ENCODE measurements at regions not wholly inside any gene's neighbourhood (a gene's known extent, or its start where the extent isn't known, plus 50 kb on each side); places are given as distances from the start of the nearest gene placed in this dataset.

DNA sequence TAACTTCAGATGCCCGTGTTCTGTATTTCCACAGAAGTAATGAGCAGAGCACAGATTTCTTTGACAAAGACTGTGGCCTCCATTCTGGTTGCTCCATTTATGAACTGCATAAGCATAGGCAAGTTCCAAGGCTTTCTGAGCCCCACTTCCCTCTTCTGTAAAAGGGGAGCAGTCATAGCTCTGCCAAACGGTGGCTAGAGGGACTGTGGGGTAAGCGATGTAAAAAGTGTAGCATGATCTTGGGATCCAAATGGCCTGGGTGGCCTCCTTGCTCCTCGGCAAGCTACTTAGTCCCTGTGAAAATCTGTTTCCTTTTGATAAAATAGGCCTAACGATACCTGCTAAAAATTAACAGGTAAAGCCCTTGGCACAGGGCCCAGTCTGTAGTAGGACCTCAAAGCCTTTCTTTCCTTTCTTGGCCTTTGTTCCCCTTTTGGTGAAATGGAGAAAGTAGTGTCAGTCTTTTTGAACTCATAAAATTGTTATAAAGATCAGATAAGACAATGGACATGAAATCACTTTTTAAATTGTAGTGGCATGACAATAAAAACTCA lies 646.6 kb downstream of the ACTL7B start:
- no peaks in the 10 kb centered on the region for H3K4me1 ChIP-seq (ENCODE audit: control insufficient read depth, insufficient read depth, low read length)
- no peaks in the 10 kb centered on the region for H3K36me3 ChIP-seq (ENCODE audit: control insufficient read depth, insufficient read depth, low read length)
- no peaks in the 10 kb centered on the region for H3K9me3 ChIP-seq (ENCODE audit: control insufficient read depth, insufficient read depth, low read depth, low read length)
- no peaks in the 10 kb centered on the region for H3K27me3 ChIP-seq (ENCODE audit: control insufficient read depth, insufficient read depth, low read length)
- H3K4me3 ChIP-seq (ENCODE audit: low read depth, low read length): no peak overlapping the region
- H3K27ac ChIP-seq (ENCODE audit: low read depth, low read length): no peak overlapping the region
- H3K9ac ChIP-seq (ENCODE audit: low read length): no peak overlapping the region

DNA sequence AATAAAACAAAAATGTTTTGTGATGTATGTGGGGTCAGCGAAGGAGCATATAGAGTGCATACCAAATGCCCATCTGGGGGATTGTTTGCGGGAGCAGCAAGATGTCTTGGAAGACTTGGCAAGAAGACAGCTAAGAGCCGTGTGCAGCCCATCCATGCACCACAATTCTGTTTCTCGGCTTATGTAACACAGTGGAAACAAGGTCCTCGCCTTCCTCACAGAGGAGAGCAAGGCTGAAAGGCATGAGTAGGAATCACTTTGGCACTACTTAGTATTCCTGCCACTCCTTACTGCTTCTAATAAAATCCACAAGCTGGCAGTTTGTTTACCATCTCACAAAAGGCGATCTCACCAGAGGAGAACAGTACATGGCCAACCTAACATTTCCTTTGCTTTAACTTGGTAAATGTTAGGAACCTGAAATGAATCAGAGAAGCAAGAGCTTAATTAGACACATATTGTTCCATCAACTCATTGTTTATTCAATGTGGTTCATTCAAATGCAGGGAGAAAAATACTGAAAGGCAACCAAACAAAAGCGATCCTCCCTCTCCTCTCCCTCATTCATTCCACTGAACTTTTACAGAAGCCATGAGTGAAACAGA lies 648.1 kb downstream of the ACTL7B start:
- Histone ChIP-seq H3K4me3 (ENCODE audit: low read depth, low read length) (no peak overlapping the region), H3K27ac (ENCODE audit: low read depth, low read length) (no peak overlapping the region), H3K9ac (ENCODE audit: low read length) (no peak overlapping the region), H3K36me3 (ENCODE audit: control insufficient read depth, insufficient read depth, low read length) (no peaks in the 10 kb centered on the region), H3K27me3 (ENCODE audit: control insufficient read depth, insufficient read depth, low read length) (no peaks in the 10 kb centered on the region), H3K9me3 (ENCODE audit: control insufficient read depth, insufficient read depth, low read depth, low read length) (0 out of 2 replicates have a peak, but pooled peaks cover 3% of the 10 kb centered on the region), H3K4me1 (ENCODE audit: control insufficient read depth, insufficient read depth, low read length) (no peaks in the 10 kb centered on the region)

DNA sequence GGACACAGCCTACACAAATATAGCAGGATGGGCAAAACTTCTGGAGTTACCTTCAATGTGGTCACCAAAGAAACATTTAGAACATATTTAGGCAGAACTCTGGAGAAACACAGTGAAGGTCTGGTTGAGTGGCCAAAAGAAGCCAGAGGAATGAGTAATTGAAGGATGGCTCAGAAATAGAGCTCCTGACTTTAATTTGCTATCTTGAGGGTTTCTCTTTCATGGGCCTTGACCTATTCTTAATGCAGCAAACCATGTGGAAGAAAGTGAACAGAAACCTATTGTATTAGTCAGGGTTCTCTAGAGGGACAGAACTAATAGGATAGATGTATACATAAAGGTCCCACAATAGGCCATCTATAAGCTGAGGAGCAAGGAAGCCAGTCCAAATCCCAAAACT lies 650.5 kb downstream of the ACTL7B start:
- Histone ChIP-seq H3K9ac (ENCODE audit: low read length) (no peak overlapping the region), H3K36me3 (ENCODE audit: control insufficient read depth, insufficient read depth, low read length) (no peaks in the 10 kb centered on the region), H3K27me3 (ENCODE audit: control insufficient read depth, insufficient read depth, low read length) (no peaks in the 10 kb centered on the region), H3K4me1 (ENCODE audit: control insufficient read depth, insufficient read depth, low read length) (no peaks in the 10 kb centered on the region), H3K4me3 (ENCODE audit: low read depth, low read length) (no peak overlapping the region), H3K9me3 (ENCODE audit: control insufficient read depth, insufficient read depth, low read depth, low read length) (0 out of 2 replicates have a peak, but pooled peaks cover 4% of the 10 kb centered on the region), H3K27ac (ENCODE audit: low read depth, low read length) (no peak overlapping the region)

DNA sequence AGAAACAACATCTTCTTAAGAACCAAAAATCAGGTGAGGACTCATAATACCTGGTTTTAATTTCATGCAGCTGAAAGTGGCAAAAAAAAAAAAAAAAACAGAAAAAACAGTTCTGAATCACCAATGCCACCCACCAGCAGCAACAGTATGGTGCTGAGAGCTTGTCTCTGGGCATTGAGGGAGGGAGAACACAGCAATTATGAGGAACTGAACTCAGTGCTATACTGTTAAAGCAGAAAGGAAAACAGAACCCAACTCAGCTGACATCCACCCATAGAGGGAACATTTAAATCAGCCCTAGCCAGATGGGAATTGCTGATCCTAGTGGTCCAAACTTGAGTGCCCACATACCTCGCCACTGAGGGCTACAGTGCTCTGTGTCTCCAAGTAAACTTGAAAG lies 657.9 kb downstream of the ACTL7B start:
- H3K27me3 ChIP-seq (ENCODE audit: control insufficient read depth, insufficient read depth, low read length): no peaks in the 10 kb centered on the region
- H3K27ac ChIP-seq (ENCODE audit: low read depth, low read length): no peak overlapping the region
- H3K9me3 ChIP-seq (ENCODE audit: control insufficient read depth, insufficient read depth, low read depth, low read length): 0 out of 2 replicates have a peak, but pooled peaks cover 3% of the 10 kb centered on the region
- no peaks in the 10 kb centered on the region for H3K4me1 ChIP-seq (ENCODE audit: control insufficient read depth, insufficient read depth, low read length)
- H3K9ac ChIP-seq (ENCODE audit: low read length): no peak overlapping the region
- H3K36me3 ChIP-seq (ENCODE audit: control insufficient read depth, insufficient read depth, low read length): no peaks in the 10 kb centered on the region
- no peak overlapping the region for H3K4me3 ChIP-seq (ENCODE audit: low read depth, low read length)

DNA sequence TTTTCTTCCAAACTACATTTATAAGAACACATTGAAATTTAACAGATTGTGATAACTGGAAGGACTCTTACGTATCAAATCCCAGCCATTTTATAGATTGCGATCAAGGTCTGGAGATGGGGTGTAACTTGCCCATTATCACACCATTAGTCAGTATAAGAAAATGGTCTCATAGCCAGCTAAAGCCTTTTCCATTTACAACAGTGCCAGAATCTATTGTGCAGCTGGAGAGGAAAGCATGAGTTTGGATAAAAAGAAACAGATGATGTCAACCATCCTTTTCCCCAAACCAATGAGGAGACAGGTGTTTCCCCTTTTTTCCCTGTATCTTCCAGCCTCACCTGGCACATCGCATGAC lies 658.8 kb downstream of the ACTL7B start:
- Histone ChIP-seq H3K27me3 (ENCODE audit: control insufficient read depth, insufficient read depth, low read length) (no peaks in the 10 kb centered on the region), H3K9me3 (ENCODE audit: control insufficient read depth, insufficient read depth, low read depth, low read length) (no peaks in the 10 kb centered on the region), H3K9ac (ENCODE audit: low read length) (no peak overlapping the region), H3K4me3 (ENCODE audit: low read depth, low read length) (no peak overlapping the region), H3K36me3 (ENCODE audit: control insufficient read depth, insufficient read depth, low read length) (no peaks in the 10 kb centered on the region), H3K27ac (ENCODE audit: low read depth, low read length) (no peak overlapping the region), H3K4me1 (ENCODE audit: control insufficient read depth, insufficient read depth, low read length) (no peaks in the 10 kb centered on the region)

DNA sequence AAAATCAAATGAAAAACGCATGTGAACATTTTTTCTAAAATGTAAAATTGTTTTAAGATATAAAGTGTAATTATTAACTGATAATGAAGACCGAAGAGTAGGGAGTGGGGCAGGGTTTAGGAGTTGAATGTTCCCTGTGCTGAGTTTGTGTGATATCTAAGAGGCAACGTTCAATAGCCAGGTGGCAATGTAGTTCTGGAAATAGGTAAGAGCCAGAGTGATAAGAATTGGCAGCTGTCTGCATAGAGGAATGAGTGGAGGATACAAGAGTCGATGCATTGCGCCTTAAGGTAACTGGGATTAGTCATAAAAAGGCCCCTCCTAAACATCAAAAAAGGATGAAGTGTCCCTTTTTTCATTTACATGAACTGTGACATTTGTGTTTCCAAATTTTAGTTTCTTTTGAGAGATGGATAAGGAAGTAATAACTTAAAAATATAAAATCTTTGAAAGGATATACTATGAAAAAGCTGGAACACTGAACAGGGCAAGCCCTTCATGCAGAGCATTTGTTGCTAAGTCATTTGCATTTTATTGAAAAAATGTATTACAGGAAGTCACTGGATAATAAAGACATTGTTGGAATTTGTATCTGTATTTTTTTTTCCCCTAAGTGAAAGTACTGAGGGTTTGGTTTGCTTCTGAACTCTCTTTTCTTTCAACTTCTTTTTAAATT lies 659.3 kb downstream of the ACTL7B start:
- H3K27ac ChIP-seq (ENCODE audit: low read depth, low read length): no peak overlapping the region
- no peak overlapping the region for H3K9ac ChIP-seq (ENCODE audit: low read length)
- H3K4me1 ChIP-seq (ENCODE audit: control insufficient read depth, insufficient read depth, low read length): no peaks in the 10 kb centered on the region
- no peaks in the 10 kb centered on the region for H3K9me3 ChIP-seq (ENCODE audit: control insufficient read depth, insufficient read depth, low read depth, low read length)
- no peak overlapping the region for H3K4me3 ChIP-seq (ENCODE audit: low read depth, low read length)
- H3K27me3 ChIP-seq (ENCODE audit: control insufficient read depth, insufficient read depth, low read length): no peaks in the 10 kb centered on the region
- no peaks in the 10 kb centered on the region for H3K36me3 ChIP-seq (ENCODE audit: control insufficient read depth, insufficient read depth, low read length)

DNA sequence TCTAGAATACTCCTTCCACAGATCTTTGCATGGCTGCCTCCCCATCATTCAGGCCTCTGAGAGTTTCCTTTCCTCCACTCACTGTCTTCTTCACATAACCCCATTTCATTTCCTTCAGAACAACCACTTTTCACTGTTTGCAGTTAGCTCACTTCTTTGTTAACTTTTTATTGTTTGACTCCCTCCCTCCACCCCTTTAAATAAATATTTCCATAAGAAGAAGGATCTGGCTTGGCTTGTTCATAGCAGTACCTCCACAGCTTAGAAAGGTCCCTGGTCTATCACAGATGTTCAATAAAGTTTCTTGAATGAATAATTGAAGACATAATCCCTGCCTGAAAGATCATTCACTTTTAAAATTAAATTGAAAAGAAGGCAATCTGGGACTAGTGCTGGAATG lies 661.6 kb downstream of the ACTL7B start:
- Histone ChIP-seq H3K9ac (ENCODE audit: low read length) (no peak overlapping the region), H3K27me3 (ENCODE audit: control insufficient read depth, insufficient read depth, low read length) (no peaks in the 10 kb centered on the region), H3K27ac (ENCODE audit: low read depth, low read length) (no peak overlapping the region), H3K4me1 (ENCODE audit: control insufficient read depth, insufficient read depth, low read length) (no peaks in the 10 kb centered on the region), H3K4me3 (ENCODE audit: low read depth, low read length) (no peak overlapping the region), H3K36me3 (ENCODE audit: control insufficient read depth, insufficient read depth, low read length) (no peaks in the 10 kb centered on the region), H3K9me3 (ENCODE audit: control insufficient read depth, insufficient read depth, low read depth, low read length) (no peaks in the 10 kb centered on the region)

DNA sequence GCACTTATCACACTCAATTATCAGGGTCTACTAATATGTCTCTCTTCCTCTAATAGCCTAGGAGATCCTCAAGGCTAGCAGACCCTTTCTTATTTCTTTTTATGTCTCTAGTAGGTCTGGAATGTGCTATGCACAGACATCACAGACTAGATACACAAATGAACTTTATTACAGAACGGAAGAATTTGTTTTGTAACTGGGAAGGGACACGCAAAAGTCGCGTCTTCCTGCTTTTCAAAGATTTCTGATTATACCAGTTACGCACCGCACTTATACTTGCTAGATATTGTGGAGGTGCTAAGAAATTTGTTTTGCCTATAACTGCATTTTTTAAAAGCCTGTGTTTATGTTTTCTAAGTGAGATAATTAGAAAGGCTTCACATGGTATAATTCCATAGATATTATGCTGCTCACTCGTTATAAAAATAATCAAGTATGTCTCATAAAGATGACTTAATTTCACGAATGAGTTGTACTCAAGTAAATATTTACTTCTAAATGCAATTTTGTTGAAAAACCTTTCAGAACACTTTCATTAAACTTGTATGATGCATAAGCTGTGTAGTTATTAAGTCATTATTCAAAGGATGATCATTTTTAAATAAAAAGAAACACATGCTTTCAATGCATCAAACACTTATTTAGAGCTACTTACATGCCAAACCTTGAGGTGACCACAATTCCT lies 662.6 kb downstream of the ACTL7B start:
- Histone ChIP-seq H3K9ac (ENCODE audit: low read length) (no peak overlapping the region), H3K36me3 (ENCODE audit: control insufficient read depth, insufficient read depth, low read length) (no peaks in the 10 kb centered on the region), H3K4me1 (ENCODE audit: control insufficient read depth, insufficient read depth, low read length) (peaks cover 3% of the 10 kb centered on the region; the same call in 1 of the 2 replicates), H3K27ac (ENCODE audit: low read depth, low read length) (no peak overlapping the region), H3K4me3 (ENCODE audit: low read depth, low read length) (no peak overlapping the region), H3K9me3 (ENCODE audit: control insufficient read depth, insufficient read depth, low read depth, low read length) (no peaks in the 10 kb centered on the region), H3K27me3 (ENCODE audit: control insufficient read depth, insufficient read depth, low read length) (no peaks in the 10 kb centered on the region)

DNA sequence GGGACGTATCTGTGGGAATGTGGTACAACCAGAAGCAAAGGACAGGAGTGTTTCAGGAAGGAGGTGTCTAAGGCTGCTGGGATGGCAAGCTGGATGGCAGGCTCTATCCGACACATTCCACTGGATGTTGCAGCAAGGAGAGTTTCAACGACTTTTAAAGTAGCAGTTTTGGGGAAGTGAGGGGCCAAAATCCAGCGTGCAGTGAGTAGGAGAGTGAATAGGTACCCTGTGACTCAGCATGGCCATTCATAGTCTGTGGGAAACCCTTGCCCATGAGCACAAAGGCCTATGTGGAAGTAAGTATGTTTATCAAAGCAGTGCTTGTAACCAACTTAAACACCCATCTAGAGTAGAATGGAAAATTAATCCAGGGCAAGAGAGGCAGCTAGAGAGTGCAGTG lies 664.7 kb downstream of the ACTL7B start:
- H3K36me3 ChIP-seq (ENCODE audit: control insufficient read depth, insufficient read depth, low read length): no peaks in the 10 kb centered on the region
- no peak overlapping the region for H3K27ac ChIP-seq (ENCODE audit: low read depth, low read length)
- H3K4me1 ChIP-seq (ENCODE audit: control insufficient read depth, insufficient read depth, low read length): peaks cover 3% of the 10 kb centered on the region; the same call in 1 of the 2 replicates
- no peaks in the 10 kb centered on the region for H3K27me3 ChIP-seq (ENCODE audit: control insufficient read depth, insufficient read depth, low read length)
- H3K4me3 ChIP-seq (ENCODE audit: low read depth, low read length): no peak overlapping the region
- H3K9me3 ChIP-seq (ENCODE audit: control insufficient read depth, insufficient read depth, low read depth, low read length): no peaks in the 10 kb centered on the region
- no peak overlapping the region for H3K9ac ChIP-seq (ENCODE audit: low read length)

DNA sequence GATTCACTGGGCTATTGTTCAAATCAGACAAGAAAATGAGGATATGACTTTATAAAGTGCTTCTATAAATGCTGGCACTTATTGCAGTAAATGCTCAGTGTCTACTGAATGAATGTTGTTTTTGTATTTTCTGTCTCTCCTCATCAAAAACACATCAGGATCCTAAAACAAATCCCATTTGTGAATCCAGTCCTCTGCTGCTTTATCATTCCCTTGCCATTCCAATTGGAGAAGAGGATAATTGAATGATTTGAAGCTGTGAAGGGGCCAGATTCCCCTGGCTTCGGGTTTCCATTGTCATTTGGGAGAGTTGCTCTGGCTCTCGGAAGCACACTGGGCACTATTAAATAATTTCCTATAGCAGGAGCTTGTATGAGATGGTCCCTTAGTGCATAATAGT lies 666.8 kb downstream of the ACTL7B start:
- H3K36me3 ChIP-seq (ENCODE audit: control insufficient read depth, insufficient read depth, low read length): no peaks in the 10 kb centered on the region
- H3K4me3 ChIP-seq (ENCODE audit: low read depth, low read length): no peak overlapping the region
- no peak overlapping the region for H3K27ac ChIP-seq (ENCODE audit: low read depth, low read length)
- H3K9me3 ChIP-seq (ENCODE audit: control insufficient read depth, insufficient read depth, low read depth, low read length): no peaks in the 10 kb centered on the region
- no peaks in the 10 kb centered on the region for H3K27me3 ChIP-seq (ENCODE audit: control insufficient read depth, insufficient read depth, low read length)
- no peak overlapping the region for H3K9ac ChIP-seq (ENCODE audit: low read length)
- H3K4me1 ChIP-seq (ENCODE audit: control insufficient read depth, insufficient read depth, low read length): peaks cover 5% of the 10 kb centered on the region; the same call in 1 of the 2 replicates

DNA sequence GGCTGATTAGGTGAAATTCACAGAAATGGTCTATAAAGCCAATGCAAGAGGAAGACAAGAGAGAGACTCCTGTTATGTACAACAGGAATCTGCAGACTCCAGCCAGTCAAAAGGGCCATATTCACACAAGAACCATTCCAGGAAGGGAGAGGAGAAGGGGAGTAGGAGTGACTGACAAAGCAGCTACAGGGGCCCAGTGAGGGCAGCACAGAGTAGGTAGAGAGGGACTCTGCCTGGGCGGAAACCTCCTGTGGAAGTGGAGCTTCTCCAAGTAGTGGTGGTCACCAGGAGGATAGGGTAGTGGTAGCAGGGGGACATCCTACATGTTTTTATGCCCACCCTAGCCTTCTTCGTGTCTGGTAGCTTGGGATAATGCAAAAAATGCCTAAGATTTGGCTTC lies 667.3 kb downstream of the ACTL7B start:
- Histone ChIP-seq H3K4me1 (ENCODE audit: control insufficient read depth, insufficient read depth, low read length) (peaks cover 5% of the 10 kb centered on the region; the same call in 1 of the 2 replicates), H3K27me3 (ENCODE audit: control insufficient read depth, insufficient read depth, low read length) (no peaks in the 10 kb centered on the region), H3K27ac (ENCODE audit: low read depth, low read length) (no peak overlapping the region), H3K4me3 (ENCODE audit: low read depth, low read length) (no peak overlapping the region), H3K9ac (ENCODE audit: low read length) (no peak overlapping the region), H3K9me3 (ENCODE audit: control insufficient read depth, insufficient read depth, low read depth, low read length) (no peaks in the 10 kb centered on the region), H3K36me3 (ENCODE audit: control insufficient read depth, insufficient read depth, low read length) (no peaks in the 10 kb centered on the region)

All from HUES6 (cell line).